Cardiac fibroblast (primary cell): ENCODE measurements at regions not wholly inside any gene's neighbourhood (a gene's known extent, or its start where the extent isn't known, plus 50 kb on each side); places are given as distances from the start of the nearest gene placed in this dataset.

Source experiments
- DNase-seq, 2 donors: peaks; one replicate each; pipeline versions ENCODE4 v3.0.0 to v3.0.0-alpha.2; 2010; ENCODE audit warnings: low read depth in 2 of 2
- H3K4me3 ChIP-seq, 2 donors: replicated peaks in 1 of 2; 1 replicate in 1 of 2; 2 replicates in 1 of 2; pipeline ENCODE4 v1.5.1; 2011; ENCODE audit warnings: low read depth in 2 of 2, low read length in 2 of 2, mild to moderate bottlenecking in 2 of 2, moderate library complexity in 1 of 2
- TF ChIP-seq, protein P1 (sequence below): IDR thresholded peaks from one replicate; pipeline ENCODE4 v1.5.1; 2011; ENCODE audit warnings: low read depth, mild to moderate bottlenecking, low read length, inconsistent platforms

DNA sequence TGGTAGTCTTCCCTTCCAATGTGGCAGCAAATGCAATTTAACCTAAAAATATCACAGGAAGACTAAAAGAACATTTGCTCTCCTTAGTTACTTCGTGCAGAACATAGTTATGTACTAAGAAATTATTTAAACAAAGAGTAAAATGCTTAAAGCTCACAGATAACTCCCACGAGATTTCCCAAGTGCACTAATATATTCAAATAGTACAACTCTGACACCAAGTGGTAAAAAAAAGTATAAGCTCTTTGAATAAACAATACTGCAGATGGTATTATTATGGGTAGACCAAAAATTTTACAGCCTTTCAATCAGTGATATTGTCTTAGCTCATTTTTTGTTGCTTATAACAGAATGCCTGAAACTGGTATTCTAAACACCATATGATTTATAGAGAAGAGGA is 52.8 kb upstream of the FILIP1 start:
- TF ChIP-seq, protein P1, sequence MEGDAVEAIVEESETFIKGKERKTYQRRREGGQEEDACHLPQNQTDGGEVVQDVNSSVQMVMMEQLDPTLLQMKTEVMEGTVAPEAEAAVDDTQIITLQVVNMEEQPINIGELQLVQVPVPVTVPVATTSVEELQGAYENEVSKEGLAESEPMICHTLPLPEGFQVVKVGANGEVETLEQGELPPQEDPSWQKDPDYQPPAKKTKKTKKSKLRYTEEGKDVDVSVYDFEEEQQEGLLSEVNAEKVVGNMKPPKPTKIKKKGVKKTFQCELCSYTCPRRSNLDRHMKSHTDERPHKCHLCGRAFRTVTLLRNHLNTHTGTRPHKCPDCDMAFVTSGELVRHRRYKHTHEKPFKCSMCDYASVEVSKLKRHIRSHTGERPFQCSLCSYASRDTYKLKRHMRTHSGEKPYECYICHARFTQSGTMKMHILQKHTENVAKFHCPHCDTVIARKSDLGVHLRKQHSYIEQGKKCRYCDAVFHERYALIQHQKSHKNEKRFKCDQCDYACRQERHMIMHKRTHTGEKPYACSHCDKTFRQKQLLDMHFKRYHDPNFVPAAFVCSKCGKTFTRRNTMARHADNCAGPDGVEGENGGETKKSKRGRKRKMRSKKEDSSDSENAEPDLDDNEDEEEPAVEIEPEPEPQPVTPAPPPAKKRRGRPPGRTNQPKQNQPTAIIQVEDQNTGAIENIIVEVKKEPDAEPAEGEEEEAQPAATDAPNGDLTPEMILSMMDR, result peak; percentile 31
- DNase-seq, result peak; percentile 66 to 69
- no peak overlapping the region for H3K4me3 ChIP-seq

GRCh38 chr6:75550544-75551167 is 51.0 kb upstream of the SENP6 start:
- TF ChIP-seq, protein P1, result no peak
- DNase-seq, result peak in 1 of 2 donors; percentile 29
- H3K4me3 ChIP-seq, result no peak overlapping the region

DNA sequence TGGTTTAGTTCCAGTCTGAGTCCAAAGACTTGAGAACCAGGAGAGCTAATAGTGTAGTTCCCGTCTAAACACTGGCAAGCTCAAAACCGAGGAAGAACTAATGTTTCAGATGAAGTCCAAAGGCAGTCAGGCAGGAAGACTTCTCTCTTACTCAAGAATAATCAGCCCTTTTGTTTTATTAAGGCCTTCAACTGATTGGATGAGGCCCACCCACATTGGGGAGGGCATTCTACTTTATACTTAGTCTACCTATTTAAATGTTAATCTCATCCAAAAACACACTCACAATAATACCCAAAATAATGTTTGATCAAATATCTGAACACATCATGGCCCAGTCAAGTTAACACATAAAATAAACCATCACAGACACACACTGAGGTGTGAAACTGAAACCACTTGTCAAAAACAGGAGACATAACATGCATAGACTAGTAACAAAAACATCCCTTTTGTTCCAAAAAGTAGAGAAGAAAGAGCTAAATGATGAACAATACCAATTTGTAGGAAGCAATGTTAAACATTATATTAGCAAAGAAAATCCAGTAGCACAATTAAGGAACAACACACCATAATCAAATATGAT is 50.2 kb upstream of the SENP6 start:
- H3K4me3 ChIP-seq, result no peak overlapping the region
- DNase-seq, result no peak
- TF ChIP-seq, protein P1, result no peak
